ENCODE measurements at regions not wholly inside any gene's neighbourhood (a gene's known extent, or its start where the extent isn't known, plus 50 kb on each side); places are given as distances from the start of the nearest gene placed in this dataset.

DNA sequence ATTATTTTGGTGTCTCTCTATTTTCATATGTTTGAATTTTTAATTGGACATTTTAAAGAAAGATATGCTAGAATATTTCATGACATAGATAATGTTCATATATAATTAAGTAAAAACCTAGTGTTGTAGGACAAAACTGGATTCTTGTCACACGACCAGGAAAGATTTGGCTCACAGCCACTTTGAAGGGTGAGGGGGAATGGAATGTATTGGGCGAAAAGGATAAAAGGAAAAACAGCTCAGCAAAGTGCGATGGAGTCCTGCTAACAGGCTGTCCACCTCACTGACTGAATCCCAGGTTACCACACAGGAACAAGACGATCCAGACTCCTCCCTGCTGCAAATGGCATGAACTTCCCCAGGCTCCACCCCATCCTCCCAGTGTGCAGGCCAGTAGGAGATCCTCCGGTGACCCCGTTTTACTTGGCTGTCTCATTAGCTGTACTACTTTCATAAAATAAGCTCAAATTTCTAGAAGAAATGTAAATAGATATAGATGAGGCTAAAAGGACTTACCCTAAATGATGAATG is 186.2 kb downstream of the CD47 start:
- no peak overlapping the region for H3K4me3 ChIP-seq
- DNase-seq, result no peak
- H3K9me3 ChIP-seq, result no peaks in the 10 kb centered on the region
- intact Hi-C loops (cut with DNase I), result no loop called here
- WGBS, 2 donors, result 40 to 61% methylated on average over 6 of the region's 6 CpGs
- no peak for TF ChIP-seq POLR2A (IDR thresholded peaks at IDR 0.05)
- H3K4me1 ChIP-seq, result no peaks in the 10 kb centered on the region
- no peaks in the 10 kb centered on the region for H3K36me3 ChIP-seq
- no peak overlapping the region for H3K27ac ChIP-seq
- peaks cover 0 to 9% (median 0%) of the 10 kb centered on the region in 4 donors for H3K27me3 ChIP-seq

DNA sequence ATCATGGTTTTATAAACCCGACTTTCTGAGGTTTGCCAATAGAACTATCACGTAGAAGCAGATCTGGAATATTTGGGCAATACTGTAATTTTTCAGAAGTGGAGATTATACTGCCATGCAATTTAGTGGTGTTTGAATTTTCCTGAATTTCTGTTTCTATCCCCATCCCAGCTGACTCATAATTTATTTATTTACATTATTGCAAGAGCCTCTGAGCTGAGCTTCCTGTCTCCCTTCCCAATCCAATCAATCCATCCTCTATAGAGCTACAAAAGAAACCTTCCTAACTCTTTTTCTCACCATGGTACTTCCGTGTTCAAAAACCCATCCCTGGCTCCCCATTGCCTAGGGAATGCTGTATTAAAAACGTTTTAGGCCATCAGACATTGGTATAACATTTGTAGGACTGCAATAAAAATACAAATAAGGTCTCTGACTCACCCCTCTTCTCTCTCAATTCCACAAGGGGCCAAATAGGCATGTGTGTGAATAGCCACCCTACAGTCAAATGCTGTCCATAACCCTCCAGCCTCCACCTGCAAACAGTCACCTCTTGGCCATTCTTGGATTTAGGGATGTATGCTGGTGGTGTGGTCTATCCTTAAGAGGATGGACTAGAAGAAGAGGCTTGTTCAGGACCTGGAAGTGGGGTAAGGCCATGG is 190.7 kb downstream of the CD47 start:
- H3K4me1 ChIP-seq, result no peaks in the 10 kb centered on the region
- no peak overlapping the region for H3K4me3 ChIP-seq
- peaks cover 0 to 24% (median 0%) of the 10 kb centered on the region in 4 donors for H3K27me3 ChIP-seq
- no peak for TF ChIP-seq POLR2A (IDR thresholded peaks at IDR 0.05)
- TF ChIP-seq, protein P1, sequence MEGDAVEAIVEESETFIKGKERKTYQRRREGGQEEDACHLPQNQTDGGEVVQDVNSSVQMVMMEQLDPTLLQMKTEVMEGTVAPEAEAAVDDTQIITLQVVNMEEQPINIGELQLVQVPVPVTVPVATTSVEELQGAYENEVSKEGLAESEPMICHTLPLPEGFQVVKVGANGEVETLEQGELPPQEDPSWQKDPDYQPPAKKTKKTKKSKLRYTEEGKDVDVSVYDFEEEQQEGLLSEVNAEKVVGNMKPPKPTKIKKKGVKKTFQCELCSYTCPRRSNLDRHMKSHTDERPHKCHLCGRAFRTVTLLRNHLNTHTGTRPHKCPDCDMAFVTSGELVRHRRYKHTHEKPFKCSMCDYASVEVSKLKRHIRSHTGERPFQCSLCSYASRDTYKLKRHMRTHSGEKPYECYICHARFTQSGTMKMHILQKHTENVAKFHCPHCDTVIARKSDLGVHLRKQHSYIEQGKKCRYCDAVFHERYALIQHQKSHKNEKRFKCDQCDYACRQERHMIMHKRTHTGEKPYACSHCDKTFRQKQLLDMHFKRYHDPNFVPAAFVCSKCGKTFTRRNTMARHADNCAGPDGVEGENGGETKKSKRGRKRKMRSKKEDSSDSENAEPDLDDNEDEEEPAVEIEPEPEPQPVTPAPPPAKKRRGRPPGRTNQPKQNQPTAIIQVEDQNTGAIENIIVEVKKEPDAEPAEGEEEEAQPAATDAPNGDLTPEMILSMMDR (IDR thresholded peaks at IDR 0.05), result no peak
- intact Hi-C loops (cut with DNase I), result no loop called here
- no peaks in the 10 kb centered on the region for H3K9me3 ChIP-seq
- H3K27ac ChIP-seq, result no peak overlapping the region
- no peaks in the 10 kb centered on the region for H3K36me3 ChIP-seq
- DNase-seq, result no peak
- WGBS, 2 donors, result 68 to 74% methylated on average over 4 of the region's 4 CpGs

DNA sequence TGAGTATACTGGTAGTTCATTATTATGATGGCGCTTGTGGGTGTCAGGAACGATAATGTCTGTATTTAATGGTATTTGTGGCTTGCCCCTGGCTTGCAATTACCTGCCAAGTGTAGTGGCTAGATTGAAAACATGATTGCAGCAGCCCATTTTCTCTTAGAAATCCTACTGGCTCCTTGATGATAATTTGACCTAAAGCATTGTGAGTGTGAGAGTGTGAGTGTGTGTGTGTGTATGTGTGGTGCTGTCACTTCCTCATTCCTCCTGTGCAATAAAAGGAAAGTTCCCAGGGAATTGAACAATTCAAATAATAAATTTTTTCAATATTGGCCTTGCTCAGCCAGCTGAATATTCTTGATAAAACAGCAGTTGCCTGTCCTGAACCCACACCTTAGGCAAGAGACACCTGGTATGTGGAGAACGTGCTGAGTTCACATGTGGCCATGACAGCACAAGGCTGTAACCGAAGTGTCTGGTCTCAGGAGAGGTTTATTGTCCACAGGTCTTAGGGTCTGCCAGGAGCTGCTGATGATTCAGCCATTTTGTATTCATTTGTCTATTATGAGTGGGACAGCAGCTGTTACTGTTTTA is 193.3 kb downstream of the CD47 start:
- no peaks in the 10 kb centered on the region for H3K36me3 ChIP-seq
- WGBS, 2 donors, result 61 to 66% methylated on average over 4 of the region's 4 CpGs
- no peaks in the 10 kb centered on the region for H3K4me1 ChIP-seq
- H3K4me3 ChIP-seq, result no peak overlapping the region
- no peak overlapping the region for H3K27ac ChIP-seq
- TF ChIP-seq, protein P1 (IDR thresholded peaks at IDR 0.05), result no peak
- no peak for TF ChIP-seq POLR2A (IDR thresholded peaks at IDR 0.05)
- peaks cover 0 to 50% (median 0%) of the 10 kb centered on the region in 4 donors for H3K27me3 ChIP-seq
- intact Hi-C loops (cut with DNase I), result no loop called here
- no peak for DNase-seq
- no peaks in the 10 kb centered on the region for H3K9me3 ChIP-seq

DNA sequence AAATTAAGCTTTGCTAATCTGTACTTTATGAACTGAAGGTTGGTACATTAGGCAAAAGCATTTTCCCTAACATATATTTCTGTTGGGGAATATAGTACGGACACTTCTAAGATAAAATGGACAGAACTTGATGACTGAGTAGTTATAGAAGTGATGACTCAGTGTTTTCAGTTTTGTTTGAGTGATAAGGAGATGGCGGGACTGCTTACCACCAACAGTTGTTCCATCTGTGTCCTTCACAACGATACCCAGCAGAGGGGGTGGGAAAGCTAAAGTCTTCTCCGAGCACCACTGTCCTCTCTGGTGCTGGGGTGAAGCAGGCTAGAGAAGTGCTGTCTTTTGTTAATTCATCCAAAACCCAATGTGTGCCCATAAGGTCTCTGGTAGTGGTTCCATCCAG is 195.8 kb downstream of the CD47 start:
- H3K27me3 ChIP-seq, result peaks cover 0 to 47% (median 0%) of the 10 kb centered on the region in 4 donors
- no peaks in the 10 kb centered on the region for H3K4me1 ChIP-seq
- H3K4me3 ChIP-seq, result no peak overlapping the region
- no peak for TF ChIP-seq POLR2A (IDR thresholded peaks at IDR 0.05)
- no peaks in the 10 kb centered on the region for H3K9me3 ChIP-seq
- H3K27ac ChIP-seq, result no peak overlapping the region
- WGBS, 2 donors, result 88% methylated on average over 4 of the region's 4 CpGs
- H3K36me3 ChIP-seq, result no peaks in the 10 kb centered on the region
- intact Hi-C loops (cut with DNase I), result no loop called here
- DNase-seq, result no peak

DNA sequence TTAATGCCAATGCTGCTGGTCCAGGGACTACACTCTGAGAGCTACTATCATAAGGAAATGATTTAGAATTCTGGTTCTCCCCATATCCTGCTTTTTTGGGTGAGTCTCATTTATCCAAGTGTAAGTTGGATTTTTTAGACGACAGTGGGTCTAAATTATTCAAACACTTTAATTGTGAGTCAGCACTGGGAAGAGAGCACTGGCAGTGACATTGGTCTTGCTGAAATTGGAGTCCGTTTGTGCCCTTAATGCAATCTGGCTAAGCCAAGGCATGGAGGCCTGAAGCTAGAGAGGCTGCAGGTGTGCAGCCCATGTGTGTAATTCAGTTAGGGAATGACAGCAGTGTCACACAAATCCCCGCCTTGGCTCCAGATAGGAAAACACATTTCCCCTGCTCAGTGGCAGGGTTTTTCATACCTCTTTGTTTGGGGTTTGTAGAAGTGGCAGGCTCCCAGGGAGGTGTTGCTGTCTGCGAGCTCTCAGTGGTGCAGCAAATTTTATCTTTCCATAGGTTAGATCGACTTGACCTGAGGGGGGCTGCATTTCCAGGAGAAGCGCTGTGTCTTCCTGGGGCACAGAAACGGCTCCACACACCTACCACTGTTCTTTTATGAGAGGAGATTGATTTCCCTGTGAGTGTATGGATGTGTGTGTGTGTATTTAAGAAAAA is 197.7 kb downstream of the CD47 start:
- no peaks in the 10 kb centered on the region for H3K36me3 ChIP-seq
- no peak for DNase-seq
- H3K4me1 ChIP-seq, result no peaks in the 10 kb centered on the region
- peaks cover 0 to 47% (median 0%) of the 10 kb centered on the region in 4 donors for H3K27me3 ChIP-seq
- H3K27ac ChIP-seq, result no peak overlapping the region
- TF ChIP-seq, protein P1 (IDR thresholded peaks at IDR 0.05), result no peak
- no peak for TF ChIP-seq POLR2A (IDR thresholded peaks at IDR 0.05)
- H3K9me3 ChIP-seq, result no peaks in the 10 kb centered on the region
- 63 to 64% methylated on average over 6 to 7 of the region's 7 CpGs for WGBS, 2 donors
- H3K4me3 ChIP-seq, result no peak overlapping the region
- intact Hi-C loops (cut with DNase I), result no loop called here

Measured in esophagus squamous epithelium (tissue), 5 donors.